ENCODE measurements at regions not wholly inside any gene's neighbourhood (a gene's known extent, or its start where the extent isn't known, plus 50 kb on each side); places are given as distances from the start of the nearest gene placed in this dataset.

- TF ChIP-seq EZH2 (IDR thresholded peaks at IDR 0.05), result no peak
- TF ChIP-seq CTCF (IDR thresholded peaks at IDR 0.05), result no peak
- no peak for TF ChIP-seq EZH2phosphoT487 (IDR thresholded peaks at IDR 0.05)
Measured at GRCh38 chr20:8073024-8073832, 53.7 kb upstream of the TMX4 start.

Data from neural progenitor cell (in vitro differentiated cells).